ENCODE measurements at regions not wholly inside any gene's neighbourhood (a gene's known extent, or its start where the extent isn't known, plus 50 kb on each side); places are given as distances from the start of the nearest gene placed in this dataset.
A peak's percentile ranks its signal among the peaks of the same experiment; 100 is the strongest.
"Not testable (repeated sequence)": the region's sequence is repeated elsewhere in the genome, so short reads cannot be mapped to it uniquely, and the experiment has no call there.

DNA sequence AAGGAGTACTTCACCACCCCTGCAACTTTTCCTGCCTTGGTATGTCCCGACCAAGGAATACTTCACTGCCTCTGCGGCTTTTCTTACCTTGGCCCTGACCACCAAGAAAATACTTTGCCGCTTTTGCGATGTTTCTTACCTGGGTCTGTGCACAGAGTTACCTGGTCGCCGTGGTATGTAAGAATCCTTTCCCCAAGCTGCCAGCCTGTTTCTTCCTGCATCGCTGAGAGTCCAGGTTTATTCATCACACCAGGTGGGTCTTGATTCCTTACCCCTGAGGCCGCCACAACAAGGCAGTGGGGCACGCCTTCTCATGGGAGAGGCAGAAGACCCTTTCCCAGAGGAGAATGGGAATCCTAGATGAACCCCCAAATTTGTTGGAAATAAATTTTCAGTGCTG is 511.3 kb downstream of the EDEM1 start:
- no peak for DNase-seq

DNA sequence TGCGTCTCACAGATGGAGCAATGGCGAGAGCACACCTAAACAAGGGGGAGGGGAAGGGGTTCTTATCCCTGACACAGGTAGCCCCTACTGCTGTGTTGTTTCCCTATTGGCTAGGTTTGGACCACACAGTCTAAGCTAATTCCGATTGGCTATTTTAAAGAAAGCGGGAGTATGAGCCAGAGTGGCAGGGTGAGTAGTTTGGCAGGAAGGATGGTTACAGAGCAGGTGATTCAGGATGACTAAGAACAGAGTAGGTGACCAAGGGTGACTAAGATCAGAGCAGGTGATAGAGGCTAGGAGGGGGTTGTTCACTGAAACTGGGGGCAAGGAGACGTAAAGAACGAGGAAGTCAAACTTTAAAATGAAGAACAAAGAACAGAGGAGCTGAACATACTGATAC is 511.8 kb downstream of the EDEM1 start:
- DNase-seq: no peak

DNA sequence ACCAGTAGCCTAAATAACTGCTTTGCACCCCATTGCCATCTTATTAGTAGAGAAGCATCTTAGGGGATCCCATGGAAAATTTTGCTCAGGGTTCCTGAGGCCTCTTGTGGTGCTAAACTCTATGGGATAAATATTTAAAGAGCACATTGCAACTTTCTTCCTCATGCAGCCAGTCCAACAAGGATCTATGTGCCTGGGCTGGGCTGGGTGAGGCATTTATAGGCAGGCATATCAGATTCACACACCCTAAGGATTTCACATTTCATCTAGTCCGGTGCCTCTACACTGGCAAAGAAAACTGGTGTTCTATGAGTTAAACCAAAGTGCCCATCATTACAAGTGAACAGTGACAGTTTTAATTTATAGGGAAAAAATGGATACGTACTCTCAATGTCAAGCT is 512.3 kb downstream of the EDEM1 start:
- DNase-seq: no peak

DNA sequence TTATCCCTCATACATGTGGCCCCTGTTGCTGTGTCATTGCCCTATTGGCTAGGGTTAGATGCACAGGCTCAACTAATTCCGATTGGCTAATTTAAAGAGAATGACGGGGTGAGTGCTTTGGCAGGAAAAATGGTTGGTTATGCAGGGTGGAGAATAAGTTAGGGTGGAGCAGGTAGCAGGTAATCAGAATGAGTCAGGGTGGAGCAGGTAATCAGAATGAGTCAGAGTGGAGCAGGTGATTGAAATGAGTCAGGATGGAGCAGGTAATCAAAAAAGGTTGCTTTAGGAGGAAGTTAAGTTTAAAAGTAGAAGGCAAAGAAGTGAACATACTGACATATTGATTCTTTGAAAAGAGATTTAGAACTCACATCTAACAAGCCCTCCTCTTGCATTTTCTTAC is 513.5 kb downstream of the EDEM1 start:
- DNase-seq: not testable (repeated sequence)

DNA sequence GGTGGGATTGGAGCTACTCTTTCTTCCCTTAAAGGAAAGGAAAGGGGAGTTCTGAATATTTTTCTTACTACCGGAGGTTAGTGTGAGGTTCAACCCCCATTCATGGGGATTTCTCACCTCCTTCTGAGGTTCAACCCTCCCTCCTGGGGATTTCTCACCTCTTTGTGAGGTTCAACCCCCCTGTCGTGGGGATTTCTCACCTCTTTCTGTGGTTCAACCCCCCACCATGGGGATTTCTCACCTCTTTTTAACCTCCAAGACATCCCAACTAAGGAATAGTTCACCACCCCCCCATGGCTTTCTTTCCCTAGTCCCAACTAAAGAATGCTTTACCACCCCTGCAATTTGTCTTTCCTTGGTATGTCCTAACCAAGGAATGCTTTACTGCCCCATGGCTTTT is 520.3 kb downstream of the EDEM1 start:
- DNase-seq: no peak

DNA sequence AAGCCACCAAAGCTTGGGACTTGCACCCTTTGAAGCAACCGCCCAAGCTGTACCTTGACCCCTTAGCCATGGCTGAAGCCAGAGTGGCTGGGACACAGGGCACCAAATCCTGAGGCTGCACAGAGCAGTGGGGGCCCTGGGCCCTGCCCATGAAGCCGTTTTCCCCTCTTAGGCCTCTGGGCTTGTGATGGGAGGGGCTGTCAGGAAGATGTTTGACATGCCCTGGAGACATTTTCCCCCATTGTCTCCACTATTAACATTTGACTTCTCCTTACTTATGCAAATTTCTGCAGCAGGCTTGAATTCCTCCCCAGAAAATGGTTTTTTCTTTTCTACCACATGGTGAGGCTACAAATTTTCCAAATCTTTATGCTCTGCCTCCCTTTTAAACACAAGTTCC is 522.2 kb downstream of the EDEM1 start:
- DNase-seq: no peak

DNA sequence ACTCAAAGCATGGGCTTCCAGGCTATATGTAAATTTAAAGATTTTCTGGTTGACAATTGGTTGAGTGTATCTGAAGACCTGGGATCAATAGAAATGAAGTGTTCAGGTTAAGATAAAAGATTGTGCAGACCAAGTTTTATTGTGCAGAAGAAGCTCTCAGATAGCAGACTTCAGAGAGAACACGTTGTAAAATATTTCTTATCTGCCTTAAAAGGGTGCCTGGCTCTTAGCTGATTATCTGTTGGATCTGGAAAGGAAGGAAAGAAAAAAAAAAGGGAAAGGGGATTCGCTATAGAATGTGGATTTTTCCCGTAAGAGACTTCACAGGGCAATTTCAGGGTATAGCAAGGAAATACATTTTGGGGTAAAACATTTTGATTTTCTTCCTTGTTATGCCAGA is 523.2 kb downstream of the EDEM1 start:
- DNase-seq: no peak

DNA sequence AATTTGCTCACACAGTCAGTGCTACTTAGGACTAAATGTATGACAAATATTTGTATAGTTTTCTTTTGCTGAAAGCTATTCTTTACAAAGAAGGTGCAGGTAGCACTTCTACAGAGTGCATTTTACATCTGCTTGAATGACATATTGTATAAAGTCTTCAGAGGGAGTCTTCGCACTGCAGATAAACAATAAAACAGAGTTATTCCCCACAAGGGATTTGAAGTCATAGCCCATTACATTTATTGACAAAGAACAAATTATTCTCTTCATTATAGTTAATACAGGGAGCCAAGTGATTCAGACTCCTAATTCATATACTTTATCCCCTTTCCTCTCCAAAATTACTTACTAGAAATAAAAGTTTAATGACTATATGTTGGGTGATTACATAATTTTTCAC is 529.7 kb downstream of the EDEM1 start:
- no peak for DNase-seq

DNA sequence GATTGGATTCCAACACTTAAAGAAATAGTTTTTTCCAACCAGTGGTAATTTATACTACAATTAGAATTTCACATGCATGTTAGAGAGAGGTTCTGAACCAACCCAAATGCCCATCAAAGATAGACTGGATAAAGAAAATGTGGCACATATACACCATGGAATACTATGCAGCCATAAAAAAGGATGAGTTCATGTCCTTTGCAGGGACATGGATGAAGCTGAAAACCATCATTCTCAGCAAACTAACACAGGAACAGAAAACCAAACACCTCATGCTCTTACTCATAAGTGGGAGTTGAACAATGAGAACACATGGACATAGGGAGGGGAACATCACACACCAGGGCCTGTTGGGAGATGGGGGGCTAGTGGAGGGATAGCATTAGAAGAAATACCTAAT is 532.2 kb downstream of the EDEM1 start:
- DNase-seq: not testable (repeated sequence)

DNA sequence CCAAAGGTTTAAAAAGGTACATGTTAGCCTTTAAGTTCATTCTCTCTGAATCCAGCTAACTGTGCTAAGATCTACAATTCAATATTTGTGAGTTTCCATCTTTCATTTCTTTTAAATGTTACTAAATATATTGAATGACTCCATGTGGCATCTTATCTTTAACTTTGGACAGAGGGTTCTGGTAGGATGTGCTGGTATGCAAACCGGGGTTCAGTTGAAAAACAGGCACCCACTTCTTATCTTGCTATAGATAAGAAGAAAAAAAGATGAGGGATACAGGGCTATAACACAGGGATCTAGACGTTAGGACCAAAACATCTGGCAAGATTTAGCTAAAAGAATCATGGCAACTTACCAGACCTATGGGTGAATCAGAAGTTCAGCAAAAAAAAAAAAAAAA is 538.3 kb downstream of the EDEM1 start:
- no peak for DNase-seq

DNA sequence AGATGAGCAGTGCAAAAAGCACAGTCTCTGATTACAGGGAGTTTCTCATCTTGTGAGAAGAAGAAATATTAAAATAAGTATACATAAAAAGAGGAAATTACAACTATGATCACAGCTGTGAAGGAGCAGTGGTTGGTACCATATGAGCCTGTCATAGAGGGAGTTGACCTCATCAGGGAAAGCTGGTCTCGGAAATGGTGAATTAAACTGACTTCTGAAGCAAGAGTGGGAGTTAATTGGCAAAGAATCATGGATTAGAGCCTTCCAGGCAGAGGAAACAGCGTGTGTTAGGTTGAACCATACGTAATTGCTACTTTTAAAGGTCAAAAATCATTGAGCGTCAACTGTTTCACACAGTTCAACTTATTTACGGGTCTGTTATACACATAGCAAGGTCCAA is 539.1 kb downstream of the EDEM1 start:
- DNase-seq: no peak

DNA sequence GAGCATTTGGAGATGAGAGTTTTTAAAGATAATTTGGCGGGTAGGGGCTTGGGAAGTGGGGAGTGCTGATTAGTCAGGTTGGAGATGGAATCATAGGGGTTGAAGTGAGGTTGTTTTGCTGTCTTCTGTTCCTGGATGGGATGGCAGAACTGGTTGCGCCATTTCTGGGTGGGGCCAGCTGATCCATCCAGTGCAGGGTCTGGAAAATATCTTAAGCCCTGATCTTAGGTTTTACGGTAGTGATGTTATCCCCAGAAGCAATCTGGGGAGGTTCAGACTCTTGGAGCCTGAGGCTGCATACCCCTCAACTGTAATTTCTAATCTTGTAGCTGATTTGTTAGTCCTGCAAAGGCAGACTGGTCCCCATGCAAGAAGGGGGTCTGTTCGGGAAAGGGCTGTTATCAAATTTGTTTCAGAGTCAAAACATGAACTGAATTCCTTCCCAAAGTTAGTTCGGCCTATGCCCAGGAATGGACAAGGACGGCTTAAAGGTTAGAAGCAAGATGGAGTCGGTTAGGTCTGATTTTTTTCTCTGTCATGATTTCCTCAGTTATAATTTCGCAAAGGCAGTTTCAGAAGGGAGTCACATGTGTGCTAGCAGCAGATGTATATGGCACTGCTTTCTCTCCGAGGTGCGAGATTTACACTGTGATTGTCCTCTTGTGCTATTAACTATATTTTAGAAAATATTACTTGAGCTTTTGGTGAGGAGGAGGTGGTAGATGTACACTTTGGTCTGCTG is 540.4 kb downstream of the EDEM1 start:
- no peak for DNase-seq

DNA sequence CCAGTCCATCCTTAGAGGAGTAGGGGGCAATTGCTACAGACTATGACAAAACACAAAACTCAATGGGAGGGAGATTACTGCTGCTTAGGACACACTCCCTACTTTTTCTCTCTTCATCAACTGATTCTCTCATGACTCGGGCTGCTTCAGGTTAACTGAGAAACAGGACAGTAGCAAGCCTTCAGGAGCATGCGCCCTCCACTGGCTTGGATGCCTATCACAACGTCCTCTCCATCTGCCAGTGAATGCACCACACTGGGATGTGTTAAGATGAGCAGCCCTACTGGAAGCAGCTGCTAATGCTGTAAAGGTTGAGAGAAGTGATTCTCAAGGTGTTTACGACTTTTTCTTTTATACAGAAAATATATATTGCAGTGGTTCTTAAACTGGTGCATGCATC is 542.3 kb downstream of the EDEM1 start:
- no peak for DNase-seq

DNA sequence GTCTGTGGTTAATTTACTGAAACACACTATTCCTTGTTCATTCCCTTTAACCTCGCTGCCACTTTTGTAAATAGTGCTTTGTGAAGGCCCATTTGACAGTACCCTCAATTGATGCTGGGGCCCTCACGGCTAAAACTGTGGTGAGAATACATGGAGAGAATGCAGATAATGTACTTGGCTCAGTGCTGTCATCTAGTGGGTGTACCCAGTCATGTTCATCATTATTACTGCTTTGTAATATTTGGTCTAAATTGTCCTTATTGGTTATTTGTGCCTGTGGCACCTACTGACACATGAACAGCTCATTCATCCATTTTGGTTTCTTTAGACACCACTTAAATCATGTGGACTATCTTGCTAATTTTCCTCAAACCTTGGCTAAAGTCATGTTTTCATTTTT is 543.6 kb downstream of the EDEM1 start:
- DNase-seq: no peak

DNA sequence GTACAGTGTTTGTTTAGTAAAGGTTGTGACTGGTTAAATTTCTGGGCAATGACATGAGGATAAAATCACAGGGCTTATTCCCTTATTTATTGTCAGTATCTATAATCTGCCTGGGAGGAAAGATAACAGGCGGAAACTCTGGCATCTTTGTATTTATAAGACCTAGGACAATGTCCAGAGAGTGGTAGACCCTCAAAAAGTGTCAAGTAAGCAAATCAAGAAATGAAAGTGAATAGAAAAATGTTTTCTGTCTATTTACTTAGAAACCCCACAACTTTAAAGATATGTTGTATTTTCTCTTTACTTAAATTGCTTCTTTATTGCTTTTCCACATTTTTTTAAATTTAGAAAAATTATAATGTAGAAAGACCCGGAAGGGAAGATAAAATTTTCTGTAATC is 544.6 kb downstream of the EDEM1 start:
- DNase-seq: no peak

DNA sequence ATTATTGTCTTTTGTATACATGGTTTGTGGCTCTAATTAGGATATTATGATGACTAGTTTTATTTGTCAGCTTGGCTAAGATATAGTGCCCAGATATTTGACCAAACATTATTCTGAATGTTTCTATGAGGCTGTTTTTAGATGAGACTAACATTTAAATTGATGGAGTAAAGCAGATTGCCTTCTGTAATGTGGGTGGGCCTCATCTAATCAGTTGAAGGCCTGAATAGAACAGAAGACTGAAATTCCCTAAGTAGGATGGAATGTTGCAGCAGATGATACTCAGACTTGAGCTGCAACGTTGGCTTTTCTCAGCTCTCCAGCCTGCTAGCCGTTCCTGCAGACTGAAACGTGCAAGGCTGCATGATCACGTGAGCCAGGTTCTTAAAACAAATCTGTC is 546.5 kb downstream of the EDEM1 start:
- no peak for DNase-seq

DNA sequence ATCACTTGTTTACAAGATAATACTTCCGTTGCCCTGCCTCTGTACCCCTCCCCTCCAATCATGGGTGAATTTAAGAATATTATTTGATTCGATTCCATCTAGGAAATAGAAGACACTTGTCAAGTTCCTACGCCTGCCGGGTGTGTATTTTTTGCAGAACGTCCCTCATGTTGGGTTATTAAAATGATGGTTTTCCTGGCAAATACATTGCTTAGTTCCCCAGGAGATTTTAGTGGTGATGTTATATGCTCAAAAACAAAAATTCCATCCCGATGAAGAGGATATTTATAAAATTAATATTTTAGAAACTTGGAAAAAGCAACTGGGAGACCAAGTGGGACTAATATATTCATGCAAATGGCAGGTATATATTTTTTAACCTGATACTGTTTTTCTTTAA is 548.4 kb downstream of the EDEM1 start:
- no peak for DNase-seq

DNA sequence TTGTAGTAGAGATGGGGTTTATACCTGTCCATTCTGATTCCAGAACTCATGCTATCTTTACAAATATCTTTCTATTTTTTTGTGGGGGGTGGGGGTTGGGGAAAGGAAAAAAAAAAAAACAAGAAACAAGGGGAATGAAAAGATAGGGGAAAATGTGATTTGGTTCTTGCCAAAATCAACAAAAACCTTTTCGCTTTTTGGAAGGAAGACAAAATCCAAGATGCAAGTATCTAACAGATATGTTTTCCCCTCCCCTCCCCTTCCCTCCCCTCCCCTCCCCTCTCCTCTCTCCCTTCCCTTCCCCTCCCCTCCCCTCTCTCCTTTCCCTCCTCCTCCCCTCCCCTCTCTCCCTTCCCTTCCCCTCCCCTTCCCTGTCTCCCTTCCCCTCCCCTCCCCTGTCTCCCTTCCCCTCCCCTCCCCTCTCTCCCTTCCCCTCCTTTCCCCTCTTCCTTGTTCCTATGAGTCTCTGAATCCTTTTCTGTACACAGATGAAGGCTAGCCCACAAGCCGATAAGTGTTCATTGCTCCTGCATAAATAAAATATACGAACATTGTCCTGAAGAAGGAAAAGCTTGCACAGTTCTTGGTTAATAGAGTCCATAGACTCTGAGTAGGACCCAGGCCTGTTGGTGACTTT is 551.9 kb downstream of the EDEM1 start:
- DNase-seq: no peak

DNA sequence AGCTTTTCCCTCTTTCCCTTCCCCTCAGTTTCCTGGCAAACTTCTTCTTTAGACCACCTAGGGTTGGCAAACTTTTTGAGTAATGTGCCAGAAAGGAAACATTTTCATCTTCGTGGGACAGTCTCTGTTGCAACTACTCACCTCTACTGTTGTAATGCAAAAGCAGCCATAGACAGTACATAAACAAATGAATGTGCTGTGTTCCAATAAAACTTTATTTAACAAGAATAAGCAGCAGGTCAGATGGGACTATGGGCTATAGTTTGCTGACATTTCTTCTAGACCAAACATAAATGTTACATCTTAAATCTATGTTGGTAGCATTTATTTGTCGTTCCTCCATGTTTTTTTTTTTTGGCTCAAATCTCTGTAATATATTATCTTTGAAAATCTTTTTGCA is 552.4 kb downstream of the EDEM1 start:
- DNase-seq: no peak

DNA sequence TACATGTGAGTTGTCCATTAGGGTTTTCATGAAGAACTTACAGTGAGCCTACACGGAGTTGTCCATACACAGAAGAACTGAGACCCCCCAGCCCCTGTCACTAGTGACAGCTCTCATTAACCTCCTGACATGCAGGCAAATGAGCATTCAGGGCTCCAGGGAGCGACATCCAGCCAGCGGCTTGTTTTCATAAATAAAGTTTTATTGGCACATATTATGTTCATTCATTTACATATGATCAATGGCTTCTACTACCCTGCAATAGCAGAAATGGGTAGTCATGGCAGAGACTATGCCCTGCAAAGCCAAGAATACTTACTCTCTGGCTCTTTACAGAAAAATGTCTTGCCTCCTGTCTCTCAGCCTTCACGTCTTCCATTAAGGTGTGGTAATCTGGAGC is 553.5 kb downstream of the EDEM1 start:
- DNase-seq: no peak

DNA sequence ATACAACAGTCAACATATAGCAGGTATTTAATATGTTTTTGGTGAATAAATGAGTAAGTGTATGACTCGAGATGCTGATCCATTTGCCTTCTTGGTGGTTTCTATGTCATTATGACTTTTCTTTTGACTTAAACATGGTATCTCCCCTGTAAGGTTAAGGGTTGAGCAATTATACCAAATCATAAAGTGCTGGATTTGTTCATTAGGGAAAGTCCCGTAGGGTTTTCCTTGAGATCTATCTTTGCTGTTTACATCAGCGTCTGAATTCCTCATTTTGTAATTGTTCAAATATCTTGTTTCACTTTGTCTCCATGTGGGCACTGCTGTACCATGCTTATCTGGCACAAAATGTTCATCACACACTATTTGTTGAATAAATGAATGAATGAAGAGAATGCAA is 562.6 kb downstream of the EDEM1 start:
- DNase-seq: no peak

DNA sequence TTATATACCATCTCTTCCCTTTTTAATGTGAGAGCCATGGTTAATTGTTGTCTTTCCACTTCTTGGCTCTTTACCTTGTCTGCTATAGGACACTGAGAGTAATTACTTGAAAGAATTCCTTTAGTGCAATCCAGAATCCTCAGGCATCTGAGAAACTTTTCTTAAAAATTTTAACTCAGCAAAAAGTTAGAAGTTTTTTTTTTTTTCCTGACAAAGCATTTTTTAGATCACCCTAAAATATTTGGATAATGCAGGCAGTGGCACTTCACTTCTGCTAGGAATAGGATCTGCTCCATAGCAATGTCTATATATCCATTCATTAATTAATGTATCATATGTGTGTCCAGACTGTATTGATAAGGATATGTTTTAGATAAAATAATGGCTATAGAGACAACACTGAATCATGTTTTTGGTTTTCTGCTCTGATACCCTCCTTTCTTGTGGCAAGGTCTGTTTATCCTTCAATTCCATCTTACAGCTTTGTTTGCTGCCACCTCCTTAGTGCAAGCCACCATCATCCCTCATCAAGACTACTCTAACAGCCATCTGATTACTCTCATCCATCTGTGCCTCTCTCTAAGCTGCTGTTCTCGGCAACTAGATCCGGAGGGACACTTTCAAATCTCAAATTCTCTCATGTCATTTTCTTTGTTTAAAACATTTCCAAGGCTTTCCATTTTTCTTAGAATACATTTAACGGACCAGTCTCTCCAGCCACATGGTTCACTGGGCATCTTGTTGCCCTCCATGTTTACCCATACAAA is 563.5 kb downstream of the EDEM1 start:
- no peak for DNase-seq

DNA sequence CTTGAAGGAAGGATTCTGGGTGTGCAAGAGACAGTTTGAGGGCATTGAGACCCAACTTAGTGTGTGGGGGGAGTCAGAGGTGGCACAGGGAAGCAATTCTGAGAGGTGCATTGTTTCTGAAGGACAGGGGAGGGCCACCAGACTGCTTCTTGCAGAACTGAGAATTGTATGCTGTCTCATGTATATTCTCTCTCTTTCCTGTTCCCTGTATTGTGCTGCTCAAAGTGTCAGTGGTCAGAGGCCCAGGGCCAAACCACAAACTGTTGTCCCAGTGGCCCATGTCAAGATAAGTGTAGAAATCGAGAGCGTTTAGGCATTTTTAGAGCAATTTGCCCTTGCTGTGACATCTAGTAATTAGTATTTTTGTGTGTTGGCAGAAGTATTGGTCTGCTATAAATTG is 567.1 kb downstream of the EDEM1 start:
- DNase-seq: no peak

DNA sequence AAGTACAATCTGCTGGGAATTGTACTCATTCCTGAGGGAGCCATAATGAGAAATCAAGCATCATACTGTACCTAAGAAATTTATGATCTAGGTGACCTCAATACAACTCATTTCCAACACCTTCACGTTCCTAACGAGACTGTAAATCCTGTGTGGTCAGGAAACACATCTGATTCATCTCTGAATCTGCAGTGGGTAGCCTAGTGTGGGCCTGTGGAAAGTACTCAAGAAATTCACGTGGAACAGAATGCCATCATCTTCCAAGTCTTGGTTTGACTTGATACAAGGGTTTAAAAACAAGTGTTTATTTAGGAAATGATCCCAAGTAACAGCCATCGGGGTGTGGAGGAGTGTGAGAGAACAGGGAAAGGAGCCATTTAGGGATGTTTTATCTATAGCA is 568.9 kb downstream of the EDEM1 start:
- DNase-seq: peak; percentile 10

Data from occipital lobe (tissue), 1 donor.